ENCODE measurements at regions not wholly inside any gene's neighbourhood (a gene's known extent, or its start where the extent isn't known, plus 50 kb on each side); places are given as distances from the start of the nearest gene placed in this dataset.

- TF ChIP-seq POLR2A (IDR thresholded peaks at IDR 0.05) (no peak), CTCF (IDR thresholded peaks at IDR 0.05) (no peak)
Observed at GRCh38 chr3:18051306-18051705, 308.9 kb upstream of the TBC1D5 start.
